HEK293 (cell line): ENCODE measurements at regions not wholly inside any gene's neighbourhood (a gene's known extent, or its start where the extent isn't known, plus 50 kb on each side); places are given as distances from the start of the nearest gene placed in this dataset.

Experiments used
- CTCF ChIA-PET: fragments of 350-600 bp; formaldehyde crosslinking; extraction: SDS; loops from one replicate; lab custom pipeline; 2021; ENCODE audit warnings: antibody characterized with exemption; lab: Yijun Ruan, JAX
- POLR2A ChIA-PET: fragments of 300-600 bp; formaldehyde crosslinking; extraction: SDS; loops from one replicate; lab custom pipeline; 2020; ENCODE audit warnings: antibody characterized with exemption, inconsistent platforms; lab: Yijun Ruan, JAX
- H3K27ac ChIP-seq: fragments of 200-500 bp; sonication (Bioruptor generic); 2 replicates; pipeline ENCODE4 v1.5.1; 2014; ENCODE audit warnings: low read depth, low read length, control low read depth, inconsistent platforms; ENCODE audit errors: extremely low read depth
- H3K36me3 ChIP-seq, 2 experiments: fragments of 200-500 bp in 1 of 2; sonication (Bioruptor generic) in 1 of 2; 1 replicate in 1 of 2; 2 replicates in 1 of 2; pipeline ENCODE4 v1.5.1; 2014 to 2017; ENCODE audit warnings: inconsistent platforms in 2 of 2, low read length in 2 of 2; ENCODE audit not compliant: control insufficient read depth in 2 of 2, insufficient read depth in 1 of 2
- H3K4me1 ChIP-seq: fragments of 200-500 bp; sonication (Bioruptor generic); 2 replicates; pipeline ENCODE4 v1.5.1; 2014; ENCODE audit warnings: mild to moderate bottlenecking, low read length, inconsistent platforms; ENCODE audit not compliant: control insufficient read depth, insufficient read depth
- H3K4me3 ChIP-seq: 2 replicates; pipeline ENCODE4 v1.5.1; 2011; ENCODE audit warnings: low read depth, mild to moderate bottlenecking, control low read depth, low read length, moderate library complexity
- H3K9me3 ChIP-seq: fragments of 200-500 bp; sonication (Bioruptor generic); 2 replicates; pipeline ENCODE4 v1.5.1; 2014; ENCODE audit warnings: low read depth, low read length, inconsistent platforms; ENCODE audit not compliant: control insufficient read depth, insufficient read depth
- MEIS1 ChIP-seq: sonication (generic); formaldehyde crosslinking; IDR thresholded peaks from 2 replicates; pipeline ENCODE4 v1.8.1; 2022; ENCODE audit warnings: missing genetic modification reagents, mild to moderate bottlenecking, borderline replicate concordance
- SP3 ChIP-seq: fragments of 450-650 bp; formaldehyde crosslinking; IDR thresholded peaks from 2 replicates; pipeline ENCODE4 v1.5.1; 2016; ENCODE audit warnings: missing biosample characterization, missing genetic modification characterization
- TSHZ1 ChIP-seq: fragments of 450-650 bp; formaldehyde crosslinking; IDR thresholded peaks from 2 replicates; pipeline ENCODE4 v1.5.1; 2016; ENCODE audit warnings: missing biosample characterization, missing genetic modification characterization, borderline replicate concordance
- ZBTB17 ChIP-seq: fragments of 450-650 bp; formaldehyde crosslinking; IDR thresholded peaks from 2 replicates; pipeline ENCODE4 v1.5.1; 2016; ENCODE audit warnings: missing biosample characterization, missing genetic modification characterization
- ZBTB48 ChIP-seq: fragments of 450-650 bp; formaldehyde crosslinking; IDR thresholded peaks from 2 replicates; pipeline ENCODE4 v1.5.1; 2016; ENCODE audit warnings: missing biosample characterization, missing genetic modification characterization
- ZFP3 ChIP-seq: fragments of 450-650 bp; formaldehyde crosslinking; IDR thresholded peaks from 2 replicates; pipeline ENCODE4 v1.5.1; 2016; ENCODE audit warnings: low read depth, missing biosample characterization, missing genetic modification characterization
- ZNF112 ChIP-seq: fragments of 450-650 bp; formaldehyde crosslinking; IDR thresholded peaks from 2 replicates; pipeline ENCODE4 v1.5.0; 2017; ENCODE audit warnings: missing biosample characterization, missing genetic modification characterization
- ZNF132 ChIP-seq: fragments of 450-650 bp; formaldehyde crosslinking; IDR thresholded peaks from 2 replicates; pipeline ENCODE4 v1.5.1; 2017; ENCODE audit warnings: missing biosample characterization, missing genetic modification characterization, borderline replicate concordance
- ZNF223 ChIP-seq: fragments of 450-650 bp; formaldehyde crosslinking; IDR thresholded peaks from 2 replicates; pipeline ENCODE4 v1.5.1; 2016; ENCODE audit warnings: missing biosample characterization, missing genetic modification characterization
- ZNF239 ChIP-seq: fragments of 450-650 bp; formaldehyde crosslinking; IDR thresholded peaks from 2 replicates; pipeline ENCODE4 v1.5.1; 2016; ENCODE audit warnings: missing biosample characterization, missing genetic modification characterization
- ZNF341 ChIP-seq: fragments of 450-650 bp; formaldehyde crosslinking; IDR thresholded peaks from 2 replicates; pipeline ENCODE4; 2016; ENCODE audit warnings: low read depth, missing biosample characterization, missing genetic modification characterization
- ZNF423 ChIP-seq: fragments of 450-650 bp; formaldehyde crosslinking; IDR thresholded peaks from 2 replicates; pipeline ENCODE4 v1.5.1; 2016; ENCODE audit warnings: missing biosample characterization, missing genetic modification characterization
- ZNF501 ChIP-seq: fragments of 450-650 bp; formaldehyde crosslinking; IDR thresholded peaks from 2 replicates; pipeline ENCODE4 v1.5.1; 2016; ENCODE audit warnings: missing biosample characterization, missing genetic modification characterization
- ZNF521 ChIP-seq: fragments of 450-650 bp; formaldehyde crosslinking; IDR thresholded peaks from 2 replicates; pipeline ENCODE4 v1.5.1; 2017; ENCODE audit warnings: missing biosample characterization, mild to moderate bottlenecking, missing genetic modification characterization
- ZNF555 ChIP-seq: fragments of 450-650 bp; formaldehyde crosslinking; conservative IDR thresholded peaks from 2 replicates; pipeline ENCODE4 v1.5.1; 2017; ENCODE audit warnings: missing biosample characterization, mild to moderate bottlenecking, missing genetic modification characterization, inconsistent platforms
- ZNF792 ChIP-seq: fragments of 450-650 bp; formaldehyde crosslinking; IDR thresholded peaks from 2 replicates; pipeline ENCODE4 v1.5.1; 2016; ENCODE audit warnings: missing biosample characterization, missing genetic modification characterization
- TF ChIP-seq, protein P1 (sequence below): fragments of 450-650 bp; formaldehyde crosslinking; IDR thresholded peaks from 2 replicates; pipeline ENCODE4 v1.5.1; 2017; ENCODE audit warnings: missing biosample characterization, missing genetic modification characterization
- TF ChIP-seq, protein P2 (sequence below): fragments of 450-650 bp; formaldehyde crosslinking; IDR thresholded peaks from 2 replicates; pipeline ENCODE4 v1.5.1; 2016; ENCODE audit warnings: missing biosample characterization, missing genetic modification characterization
- TF ChIP-seq, protein P3 (sequence below): sonication (generic); formaldehyde crosslinking; IDR thresholded peaks from 2 replicates; pipeline ENCODE4 v1.8.1; 2022; ENCODE audit warnings: mild to moderate bottlenecking, moderate library complexity, missing genetic modification reagents

GRCh38 chr20:22499515-22500166, 84.7 kb downstream of the FOXA2 start:
- CTCF ChIA-PET: interaction anchor here (0.8 to 1.8 kb wide), 2 partner anchors 9 to 87 kb away, joined by 3 to 4 read pairs; no protein-coding TSS in a partner anchor
- Histone ChIP-seq H3K9me3 (no peaks in the 10 kb centered on the region), H3K27ac (no peak overlapping the region), H3K4me3 (no peak overlapping the region), H3K4me1 (no peaks in the 10 kb centered on the region), H3K36me3 (no peaks in the 10 kb centered on the region)
- POLR2A ChIA-PET: no interaction called here
- TF ChIP-seq ZNF555 (tag by site-specific recombination) (no peak), ZNF239 (tag by site-specific recombination) (no peak), TSHZ1 (tag by site-specific recombination) (no peak), ZNF132 (tag by site-specific recombination) (no peak), ZBTB48 (no peak), SP3 (tag by site-specific recombination) (no peak)

DNA sequence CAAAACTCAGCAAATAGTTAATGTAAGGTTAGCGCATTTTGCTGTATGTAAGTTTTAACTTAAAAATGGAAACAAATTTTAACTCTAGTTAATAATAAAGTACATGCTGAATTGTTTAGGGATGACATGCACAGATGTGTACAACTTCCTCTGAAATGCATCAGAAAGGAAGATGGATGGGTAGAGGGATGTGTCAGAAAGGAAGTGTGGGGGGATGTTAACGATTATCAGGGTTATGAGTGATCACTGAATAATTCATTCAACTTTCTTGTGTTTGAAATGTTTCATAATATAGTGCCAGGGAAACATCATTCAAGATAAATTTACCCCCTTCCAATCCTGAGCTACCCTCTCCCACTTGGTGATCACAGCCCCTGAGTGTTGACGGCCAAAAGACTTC, 87.6 kb downstream of the FOXA2 start:
- CTCF ChIA-PET: no interaction called here
- H3K4me1 ChIP-seq: no peaks in the 10 kb centered on the region
- no peaks in the 10 kb centered on the region for H3K36me3 ChIP-seq
- POLR2A ChIA-PET: no interaction called here
- no peaks in the 10 kb centered on the region for H3K9me3 ChIP-seq
- no peak overlapping the region for H3K4me3 ChIP-seq
- no peak overlapping the region for H3K27ac ChIP-seq
- no peak for TF ChIP-seq ZNF341 (tag by site-specific recombination)
- TF ChIP-seq, protein P1, sequence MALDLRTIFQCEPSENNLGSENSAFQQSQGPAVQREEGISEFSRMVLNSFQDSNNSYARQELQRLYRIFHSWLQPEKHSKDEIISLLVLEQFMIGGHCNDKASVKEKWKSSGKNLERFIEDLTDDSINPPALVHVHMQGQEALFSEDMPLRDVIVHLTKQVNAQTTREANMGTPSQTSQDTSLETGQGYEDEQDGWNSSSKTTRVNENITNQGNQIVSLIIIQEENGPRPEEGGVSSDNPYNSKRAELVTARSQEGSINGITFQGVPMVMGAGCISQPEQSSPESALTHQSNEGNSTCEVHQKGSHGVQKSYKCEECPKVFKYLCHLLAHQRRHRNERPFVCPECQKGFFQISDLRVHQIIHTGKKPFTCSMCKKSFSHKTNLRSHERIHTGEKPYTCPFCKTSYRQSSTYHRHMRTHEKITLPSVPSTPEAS (tag by site-specific recombination): no peak
- TF ChIP-seq, protein P2, sequence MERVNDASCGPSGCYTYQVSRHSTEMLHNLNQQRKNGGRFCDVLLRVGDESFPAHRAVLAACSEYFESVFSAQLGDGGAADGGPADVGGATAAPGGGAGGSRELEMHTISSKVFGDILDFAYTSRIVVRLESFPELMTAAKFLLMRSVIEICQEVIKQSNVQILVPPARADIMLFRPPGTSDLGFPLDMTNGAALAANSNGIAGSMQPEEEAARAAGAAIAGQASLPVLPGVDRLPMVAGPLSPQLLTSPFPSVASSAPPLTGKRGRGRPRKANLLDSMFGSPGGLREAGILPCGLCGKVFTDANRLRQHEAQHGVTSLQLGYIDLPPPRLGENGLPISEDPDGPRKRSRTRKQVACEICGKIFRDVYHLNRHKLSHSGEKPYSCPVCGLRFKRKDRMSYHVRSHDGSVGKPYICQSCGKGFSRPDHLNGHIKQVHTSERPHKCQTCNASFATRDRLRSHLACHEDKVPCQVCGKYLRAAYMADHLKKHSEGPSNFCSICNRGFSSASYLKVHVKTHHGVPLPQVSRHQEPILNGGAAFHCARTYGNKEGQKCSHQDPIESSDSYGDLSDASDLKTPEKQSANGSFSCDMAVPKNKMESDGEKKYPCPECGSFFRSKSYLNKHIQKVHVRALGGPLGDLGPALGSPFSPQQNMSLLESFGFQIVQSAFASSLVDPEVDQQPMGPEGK (tag by site-specific recombination): no peak
- TF ChIP-seq ZNF792 (tag by site-specific recombination): no peak
- no peak for TF ChIP-seq MEIS1 (CRISPR knock-in tag)
- TF ChIP-seq, protein P3, sequence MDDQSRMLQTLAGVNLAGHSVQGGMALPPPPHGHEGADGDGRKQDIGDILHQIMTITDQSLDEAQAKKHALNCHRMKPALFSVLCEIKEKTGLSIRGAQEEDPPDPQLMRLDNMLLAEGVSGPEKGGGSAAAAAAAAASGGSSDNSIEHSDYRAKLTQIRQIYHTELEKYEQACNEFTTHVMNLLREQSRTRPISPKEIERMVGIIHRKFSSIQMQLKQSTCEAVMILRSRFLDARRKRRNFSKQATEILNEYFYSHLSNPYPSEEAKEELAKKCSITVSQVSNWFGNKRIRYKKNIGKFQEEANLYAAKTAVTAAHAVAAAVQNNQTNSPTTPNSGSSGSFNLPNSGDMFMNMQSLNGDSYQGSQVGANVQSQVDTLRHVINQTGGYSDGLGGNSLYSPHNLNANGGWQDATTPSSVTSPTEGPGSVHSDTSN (CRISPR knock-in tag): no peak
- TF ChIP-seq ZBTB17 (tag by site-specific recombination): no peak
- no peak for TF ChIP-seq ZNF521 (tag by site-specific recombination)
- TF ChIP-seq ZFP3 (tag by site-specific recombination): no peak
- TF ChIP-seq ZNF223 (tag by site-specific recombination): no peak
- no peak for TF ChIP-seq ZNF112 (tag by site-specific recombination)
- TF ChIP-seq ZNF501 (tag by site-specific recombination): no peak
- no peak for TF ChIP-seq ZNF423 (tag by site-specific recombination)
- TF ChIP-seq, all 188 proteins: peak for 0
